ENCODE measurements at regions not wholly inside any gene's neighbourhood (a gene's known extent, or its start where the extent isn't known, plus 50 kb on each side); places are given as distances from the start of the nearest gene placed in this dataset.
A peak's percentile ranks its signal among the peaks of the same experiment; 100 is the strongest.

GRCh38 chr12:107917912-107918800 lies 143.7 kb downstream of the ASCL4 start:
- Mint-ChIP-seq H3K4me3 (ENCODE audit: unreplicated experiment) (no peak overlapping the region), H3K36me3 (ENCODE audit: low read depth, unreplicated experiment) (no peaks in the 10 kb centered on the region), H3K4me1 (ENCODE audit: unreplicated experiment) (no peaks in the 10 kb centered on the region), H3K9me3 (ENCODE audit: unreplicated experiment) (no peaks in the 10 kb centered on the region), H3K27ac (ENCODE audit: unreplicated experiment) (no peak overlapping the region), H3K27me3 (ENCODE audit: unreplicated experiment) (peaks cover 4% of the 10 kb centered on the region)
- DNase-seq (ENCODE audit: low spot score) = peak; percentile 34
- TF ChIP-seq CTCF (IDR thresholded peaks at IDR 0.05; ENCODE audit: unreplicated experiment) = peak; percentile 63

GRCh38 chr12:107921062-107921461 lies 146.6 kb downstream of the ASCL4 start:
- no peak overlapping the region for H3K4me3 Mint-ChIP-seq (ENCODE audit: unreplicated experiment)
- TF ChIP-seq CTCF (IDR thresholded peaks at IDR 0.05; ENCODE audit: unreplicated experiment) = no peak
- H3K36me3 Mint-ChIP-seq (ENCODE audit: low read depth, unreplicated experiment) = no peaks in the 10 kb centered on the region
- H3K27ac Mint-ChIP-seq (ENCODE audit: unreplicated experiment) = no peak overlapping the region
- H3K9me3 Mint-ChIP-seq (ENCODE audit: unreplicated experiment) = no peaks in the 10 kb centered on the region
- no peaks in the 10 kb centered on the region for H3K4me1 Mint-ChIP-seq (ENCODE audit: unreplicated experiment)
- H3K27me3 Mint-ChIP-seq (ENCODE audit: unreplicated experiment) = peaks cover 2% of the 10 kb centered on the region
- DNase-seq (ENCODE audit: low spot score) = no peak

- Mint-ChIP-seq H3K27me3 (ENCODE audit: unreplicated experiment) (peaks cover 3% of the 10 kb centered on the region), H3K4me1 (ENCODE audit: unreplicated experiment) (no peaks in the 10 kb centered on the region), H3K36me3 (ENCODE audit: low read depth, unreplicated experiment) (no peaks in the 10 kb centered on the region), H3K27ac (ENCODE audit: unreplicated experiment) (no peak overlapping the region), H3K9me3 (ENCODE audit: unreplicated experiment) (no peaks in the 10 kb centered on the region), H3K4me3 (ENCODE audit: unreplicated experiment) (no peak overlapping the region)
- no peak for TF ChIP-seq CTCF (IDR thresholded peaks at IDR 0.05; ENCODE audit: unreplicated experiment)
- no peak for DNase-seq (ENCODE audit: low spot score)
Observed at GRCh38 chr12:107925125-107925524, 150.6 kb downstream of the ASCL4 start.

- no peak for DNase-seq (ENCODE audit: low spot score)
- Mint-ChIP-seq H3K27me3 (ENCODE audit: unreplicated experiment) (peaks cover 3% of the 10 kb centered on the region), H3K27ac (ENCODE audit: unreplicated experiment) (no peak overlapping the region)
Observed at GRCh38 chr12:107929436-107929835, 154.9 kb downstream of the ASCL4 start.

More at GRCh38 chr12:107929436-107929835, 154.9 kb downstream of the ASCL4 start:
- no peaks in the 10 kb centered on the region for H3K9me3 Mint-ChIP-seq (ENCODE audit: unreplicated experiment)
- H3K4me3 Mint-ChIP-seq (ENCODE audit: unreplicated experiment) = no peak overlapping the region
- H3K4me1 Mint-ChIP-seq (ENCODE audit: unreplicated experiment) = no peaks in the 10 kb centered on the region
- no peak for TF ChIP-seq CTCF (IDR thresholded peaks at IDR 0.05; ENCODE audit: unreplicated experiment)
- no peaks in the 10 kb centered on the region for H3K36me3 Mint-ChIP-seq (ENCODE audit: low read depth, unreplicated experiment)

Data from endothelial cell (in vitro differentiated cells).